Adrenal gland (tissue), 5 donors: ENCODE measurements at regions not wholly inside any gene's neighbourhood (a gene's known extent, or its start where the extent isn't known, plus 50 kb on each side); places are given as distances from the start of the nearest gene placed in this dataset.

Experiments
- POLR2A ChIP-seq, 2 donors: fragments of 450-650 bp; IDR thresholded peaks; one replicate each; pipeline ENCODE4 v1.6.1; 2017; ENCODE audit warnings: antibody characterized with exemption in 2 of 2, mild to moderate bottlenecking in 2 of 2, moderate library complexity in 1 of 2
- TF ChIP-seq, protein P1 (sequence below), 6 experiments: fragments of 450-650 bp in 4 of 6; fragments of 200-600 bp in 2 of 6; sonication (generic) in 1 of 6; IDR thresholded peaks; 1 replicate in 5 of 6; 2 replicates in 1 of 6; pipeline versions ENCODE4 v1.5.1 to v1.8.0; 2016 to 2021; ENCODE audit warnings: antibody characterized with exemption in 6 of 6, mild to moderate bottlenecking in 2 of 6, moderate library complexity in 1 of 6
- donor health status: DM: no; HTN: no; CAD: no.

DNA sequence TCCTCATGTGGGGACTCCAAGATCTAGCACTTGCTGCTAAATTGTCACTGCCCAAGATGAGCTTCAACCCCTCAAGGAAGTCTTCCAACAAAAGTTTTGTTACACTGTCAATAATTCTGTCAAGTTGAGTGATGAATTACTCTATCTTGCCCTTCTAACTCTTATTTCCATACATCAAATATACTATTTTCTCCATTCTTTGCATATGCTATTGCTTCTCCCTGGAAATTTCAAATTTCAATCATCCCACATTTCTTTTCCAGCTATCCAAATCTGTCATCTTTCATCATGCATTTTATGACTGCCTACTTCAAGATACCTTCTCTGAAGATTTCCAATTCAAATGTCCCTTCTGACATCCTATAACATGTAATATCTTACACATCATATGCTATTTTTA lies 175.2 kb upstream of the KCND2 start:
- TF ChIP-seq, protein P1, sequence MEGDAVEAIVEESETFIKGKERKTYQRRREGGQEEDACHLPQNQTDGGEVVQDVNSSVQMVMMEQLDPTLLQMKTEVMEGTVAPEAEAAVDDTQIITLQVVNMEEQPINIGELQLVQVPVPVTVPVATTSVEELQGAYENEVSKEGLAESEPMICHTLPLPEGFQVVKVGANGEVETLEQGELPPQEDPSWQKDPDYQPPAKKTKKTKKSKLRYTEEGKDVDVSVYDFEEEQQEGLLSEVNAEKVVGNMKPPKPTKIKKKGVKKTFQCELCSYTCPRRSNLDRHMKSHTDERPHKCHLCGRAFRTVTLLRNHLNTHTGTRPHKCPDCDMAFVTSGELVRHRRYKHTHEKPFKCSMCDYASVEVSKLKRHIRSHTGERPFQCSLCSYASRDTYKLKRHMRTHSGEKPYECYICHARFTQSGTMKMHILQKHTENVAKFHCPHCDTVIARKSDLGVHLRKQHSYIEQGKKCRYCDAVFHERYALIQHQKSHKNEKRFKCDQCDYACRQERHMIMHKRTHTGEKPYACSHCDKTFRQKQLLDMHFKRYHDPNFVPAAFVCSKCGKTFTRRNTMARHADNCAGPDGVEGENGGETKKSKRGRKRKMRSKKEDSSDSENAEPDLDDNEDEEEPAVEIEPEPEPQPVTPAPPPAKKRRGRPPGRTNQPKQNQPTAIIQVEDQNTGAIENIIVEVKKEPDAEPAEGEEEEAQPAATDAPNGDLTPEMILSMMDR (IDR thresholded peaks at IDR 0.05) = no peak
- no peak for TF ChIP-seq POLR2A (IDR thresholded peaks at IDR 0.05)
